OCI-LY1 (cell line): ENCODE measurements at regions not wholly inside any gene's neighbourhood (a gene's known extent, or its start where the extent isn't known, plus 50 kb on each side); places are given as distances from the start of the nearest gene placed in this dataset.

Source experiments
- H2AFZ ChIP-seq: fragments of 200-600 bp; sonication (generic), shearing (Covaris generic); 2 replicates; pipeline ENCODE4 v1.6.0; 2014; ENCODE audit warnings: antibody characterized with exemption, mild to moderate bottlenecking, low read length
- H3F3A ChIP-seq: fragments of 200-600 bp; sonication (generic), shearing (Covaris generic); 2 replicates; pipeline ENCODE4 v1.6.0; 2014; ENCODE audit warnings: mild to moderate bottlenecking, antibody characterized with exemption, low read length, moderate library complexity; ENCODE audit not compliant: insufficient read depth
- H3K27ac ChIP-seq: fragments of 200-600 bp; sonication (generic); 2 replicates; pipeline ENCODE4 v1.5.1; 2014; ENCODE audit warnings: low read length, mixed run types, mild to moderate bottlenecking, low read depth; ENCODE audit not compliant: poor library complexity, severe bottlenecking
- H3K27me3 ChIP-seq: fragments of 200-600 bp; sonication (generic); 2 replicates; pipeline ENCODE4 v1.6.0; 2014; ENCODE audit warnings: antibody characterized with exemption, mild to moderate bottlenecking, low read length, moderate library complexity; ENCODE audit not compliant: insufficient read depth
- H3K36me3 ChIP-seq: fragments of 200-600 bp; sonication (generic); 2 replicates; pipeline ENCODE4 v1.6.1; 2014; ENCODE audit warnings: mild to moderate bottlenecking, antibody characterized with exemption, low read length, moderate library complexity, mixed read lengths; ENCODE audit not compliant: insufficient read depth
- H3K4me1 ChIP-seq: fragments of 200-600 bp; sonication (generic); 2 replicates; pipeline ENCODE4 v1.5.1; 2014; ENCODE audit warnings: mild to moderate bottlenecking, low read length, moderate library complexity; ENCODE audit not compliant: insufficient read depth, severe bottlenecking
- H3K4me2 ChIP-seq: fragments of 200-600 bp; sonication (generic), shearing (Covaris generic); 2 replicates; pipeline ENCODE4 v1.6.1; 2014; ENCODE audit warnings: low read length
- H3K4me3 ChIP-seq: fragments of 200-600 bp; sonication (generic); 2 replicates; pipeline ENCODE4 v1.5.1; 2014; ENCODE audit warnings: low read length, low read depth, mild to moderate bottlenecking, mixed read lengths; ENCODE audit not compliant: poor library complexity, severe bottlenecking
- H3K79me2 ChIP-seq: fragments of 200-600 bp; shearing (Covaris generic); 2 replicates; pipeline ENCODE4 v1.6.1; 2016; ENCODE audit warnings: mixed run types, low read length, mixed read lengths; ENCODE audit not compliant: insufficient read depth
- H3K9ac ChIP-seq: fragments of 200-600 bp; sonication (generic), shearing (Covaris generic); 2 replicates; pipeline ENCODE4 v1.6.1; 2014; ENCODE audit warnings: mild to moderate bottlenecking, low read length, mixed read lengths
- H3K9me2 ChIP-seq: fragments of 200-600 bp; sonication (generic), shearing (Covaris generic); 2 replicates; pipeline ENCODE4 v1.6.1; 2014; ENCODE audit warnings: low read depth, mild to moderate bottlenecking, low read length, mixed read lengths
- H3K9me3 ChIP-seq: fragments of 200-600 bp; shearing (Covaris generic); 2 replicates; pipeline ENCODE4 v1.6.1; 2014; ENCODE audit warnings: low read length, mixed read lengths
- H4K20me1 ChIP-seq: fragments of 200-600 bp; sonication (generic), shearing (Covaris generic); 2 replicates; pipeline ENCODE4 v1.6.0; 2016; ENCODE audit warnings: mild to moderate bottlenecking, low read length; ENCODE audit not compliant: insufficient read depth
- EZH2 ChIP-seq: fragments of 200-600 bp; sonication (generic), shearing (Covaris generic); IDR thresholded peaks from 2 replicates; pipeline ENCODE4 v1.8.0; 2017; ENCODE audit warnings: borderline replicate concordance, mixed run types, mild to moderate bottlenecking, antibody characterized with exemption, low read length, moderate library complexity, mixed read lengths
- TF ChIP-seq, protein P1 (sequence below): fragments of 200-600 bp; sonication (generic), shearing (Covaris generic); IDR thresholded peaks from 2 replicates; pipeline ENCODE4 v1.5.1; 2017; ENCODE audit warnings: mild to moderate bottlenecking, antibody characterized with exemption, low read length, moderate library complexity, mixed read lengths

DNA sequence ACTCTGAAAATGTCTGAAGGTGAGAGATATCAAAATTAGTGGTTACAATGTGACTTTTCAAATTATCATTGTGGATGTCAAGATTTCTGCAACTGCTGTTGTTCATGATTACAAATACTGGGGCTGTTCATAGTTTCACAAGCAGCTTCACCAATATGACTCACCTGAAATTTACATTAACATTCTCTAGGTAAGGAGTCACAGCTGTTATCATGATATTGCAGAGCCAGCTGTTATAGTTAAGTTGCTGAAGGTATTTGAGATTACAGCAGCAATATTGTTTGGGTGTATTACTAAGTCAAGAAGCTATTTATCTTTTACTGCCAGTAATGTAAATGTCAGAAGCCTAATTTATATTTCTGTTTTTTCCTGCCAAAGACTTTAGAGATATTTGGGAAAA lies 140.0 kb downstream of the MC4R start:
- H3K36me3 ChIP-seq, result no peaks in the 10 kb centered on the region
- no peaks in the 10 kb centered on the region for H3K27me3 ChIP-seq
- H4K20me1 ChIP-seq, result no peaks in the 10 kb centered on the region
- no peaks in the 10 kb centered on the region for H3K79me2 ChIP-seq
- no peak overlapping the region for H2AFZ ChIP-seq
- H3K9me2 ChIP-seq, result no peaks in the 10 kb centered on the region
- H3K4me1 ChIP-seq, result peaks cover 8% of the 10 kb centered on the region
- H3F3A ChIP-seq, result no peaks in the 10 kb centered on the region; the same call in 1 of the 2 replicates
- no peak overlapping the region for H3K4me3 ChIP-seq
- H3K9ac ChIP-seq, result no peak overlapping the region
- H3K9me3 ChIP-seq, result no peaks in the 10 kb centered on the region
- no peak overlapping the region for H3K27ac ChIP-seq
- TF ChIP-seq EZH2, result no peak
- TF ChIP-seq, protein P1, sequence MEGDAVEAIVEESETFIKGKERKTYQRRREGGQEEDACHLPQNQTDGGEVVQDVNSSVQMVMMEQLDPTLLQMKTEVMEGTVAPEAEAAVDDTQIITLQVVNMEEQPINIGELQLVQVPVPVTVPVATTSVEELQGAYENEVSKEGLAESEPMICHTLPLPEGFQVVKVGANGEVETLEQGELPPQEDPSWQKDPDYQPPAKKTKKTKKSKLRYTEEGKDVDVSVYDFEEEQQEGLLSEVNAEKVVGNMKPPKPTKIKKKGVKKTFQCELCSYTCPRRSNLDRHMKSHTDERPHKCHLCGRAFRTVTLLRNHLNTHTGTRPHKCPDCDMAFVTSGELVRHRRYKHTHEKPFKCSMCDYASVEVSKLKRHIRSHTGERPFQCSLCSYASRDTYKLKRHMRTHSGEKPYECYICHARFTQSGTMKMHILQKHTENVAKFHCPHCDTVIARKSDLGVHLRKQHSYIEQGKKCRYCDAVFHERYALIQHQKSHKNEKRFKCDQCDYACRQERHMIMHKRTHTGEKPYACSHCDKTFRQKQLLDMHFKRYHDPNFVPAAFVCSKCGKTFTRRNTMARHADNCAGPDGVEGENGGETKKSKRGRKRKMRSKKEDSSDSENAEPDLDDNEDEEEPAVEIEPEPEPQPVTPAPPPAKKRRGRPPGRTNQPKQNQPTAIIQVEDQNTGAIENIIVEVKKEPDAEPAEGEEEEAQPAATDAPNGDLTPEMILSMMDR, result no peak
- no peak overlapping the region for H3K4me2 ChIP-seq

DNA sequence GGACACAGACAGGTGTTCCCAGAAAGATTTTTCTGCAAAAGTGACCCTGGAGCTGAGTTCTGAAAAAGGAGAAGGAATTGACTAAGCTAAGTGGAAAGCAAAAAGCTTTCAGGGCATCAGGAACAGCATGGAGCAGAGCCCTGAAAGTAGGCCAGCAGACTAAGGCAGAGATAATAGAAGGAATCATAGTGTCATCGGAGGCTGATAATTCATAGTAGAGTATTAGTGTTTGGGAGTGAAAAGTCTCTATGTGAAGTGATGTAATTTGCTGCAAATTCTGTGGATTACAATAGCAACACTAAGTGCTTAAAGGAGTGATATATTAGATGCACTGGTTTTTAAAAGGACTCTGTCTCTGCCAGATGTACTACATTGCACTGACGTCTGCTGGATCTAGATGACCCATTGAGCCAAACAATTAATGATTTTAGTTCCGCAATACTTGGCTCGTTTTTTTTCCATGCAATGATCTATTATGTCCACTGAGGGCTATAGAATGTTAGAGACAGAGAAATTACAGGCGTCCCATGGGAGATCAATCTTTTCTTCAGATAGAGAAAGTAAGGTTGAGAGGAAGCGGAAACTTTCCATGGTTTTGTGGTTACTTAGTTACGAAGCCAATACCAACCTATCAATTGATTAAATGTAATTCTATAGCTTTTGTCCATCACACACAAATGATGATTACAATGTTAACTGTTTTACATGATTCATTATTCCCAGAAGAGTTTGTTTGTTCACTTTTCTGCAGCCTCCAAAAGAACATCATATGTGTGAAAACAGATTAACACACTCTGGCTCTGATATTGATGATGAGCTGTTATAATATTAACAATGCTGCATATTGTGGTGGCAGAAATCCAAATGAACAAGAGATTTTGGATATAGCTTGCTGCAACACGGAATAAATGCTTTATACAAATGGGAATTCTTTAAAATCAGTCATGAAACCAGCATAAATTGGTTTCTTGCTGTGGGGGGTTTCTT lies 143.7 kb downstream of the MC4R start:
- H3K9me3 ChIP-seq, result peaks cover 13% of the 10 kb centered on the region; the same call in 1 of the 2 replicates
- H3K4me2 ChIP-seq, result no peak overlapping the region
- H3F3A ChIP-seq, result no peaks in the 10 kb centered on the region; the same call in 1 of the 2 replicates
- no peaks in the 10 kb centered on the region for H4K20me1 ChIP-seq
- H3K9me2 ChIP-seq, result no peaks in the 10 kb centered on the region
- H3K79me2 ChIP-seq, result no peaks in the 10 kb centered on the region
- H3K27ac ChIP-seq, result no peak overlapping the region
- no peaks in the 10 kb centered on the region for H3K36me3 ChIP-seq
- H3K4me1 ChIP-seq, result peaks cover 8% of the 10 kb centered on the region
- H3K4me3 ChIP-seq, result no peak overlapping the region
- TF ChIP-seq EZH2, result no peak
- TF ChIP-seq, protein P1, result no peak
- no peaks in the 10 kb centered on the region for H3K27me3 ChIP-seq
- no peak overlapping the region for H2AFZ ChIP-seq
- no peak overlapping the region for H3K9ac ChIP-seq

DNA sequence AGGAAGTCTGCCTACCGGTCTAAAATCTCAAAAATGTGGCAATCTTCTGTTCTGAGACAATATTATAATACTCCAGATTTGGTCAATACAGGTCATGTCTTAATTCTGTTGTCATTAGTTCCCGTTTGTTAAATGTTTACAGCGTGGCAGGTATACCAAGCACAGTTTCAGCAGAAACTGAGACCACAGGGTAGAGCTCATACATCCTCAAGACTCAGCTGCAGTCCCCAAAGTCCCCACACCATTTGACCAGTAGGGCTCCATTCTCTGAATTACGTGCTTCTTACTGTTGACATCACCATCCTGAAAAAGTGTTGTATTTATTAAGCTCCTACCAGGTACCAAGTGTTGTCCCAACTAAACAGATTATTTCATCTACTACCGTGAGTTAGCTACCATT lies 157.1 kb downstream of the MC4R start:
- Histone ChIP-seq H3K27me3 (no peaks in the 10 kb centered on the region), H3K79me2 (no peaks in the 10 kb centered on the region), H4K20me1 (no peaks in the 10 kb centered on the region), H3F3A (no peaks in the 10 kb centered on the region), H3K36me3 (no peaks in the 10 kb centered on the region), H3K4me2 (no peak overlapping the region), H3K9ac (no peak overlapping the region), H3K4me1 (peaks cover 10% of the 10 kb centered on the region), H3K4me3 (no peak overlapping the region), H3K9me3 (no peaks in the 10 kb centered on the region), H3K27ac (no peak overlapping the region), H3K9me2 (no peaks in the 10 kb centered on the region), H2AFZ (no peak overlapping the region)
- TF ChIP-seq, protein P1, result no peak
- TF ChIP-seq EZH2, result no peak
